Gastrocnemius medialis (tissue), 4 donors: ENCODE measurements at regions not wholly inside any gene's neighbourhood (a gene's known extent, or its start where the extent isn't known, plus 50 kb on each side); places are given as distances from the start of the nearest gene placed in this dataset.
"Not testable (repeated sequence)": the region's sequence is repeated elsewhere in the genome, so short reads cannot be mapped to it uniquely, and the experiment has no call there.

Experiments used
- ATAC-seq, 2 donors: fragments of 150-250 bp; one replicate each; pipeline ENCODE4 v1.9.1; 2016
- DNase-seq, 2 donors: peaks; one replicate each; pipeline ENCODE4 v3.0.0-alpha.2; 2019
- H3K27ac ChIP-seq, 4 donors: fragments of 200-600 bp; sonication (generic); 1 replicate in 1 of 4; 2 replicates in 3 of 4; pipeline ENCODE4 v1.5.1; 2016 to 2018; ENCODE audit warnings: mild to moderate bottlenecking in 2 of 4, moderate library complexity in 1 of 4
- H3K27me3 ChIP-seq, 3 donors: fragments of 200-600 bp; sonication (generic) in 2 of 3; 1 replicate in 1 of 3; 2 replicates in 2 of 3; pipeline versions ENCODE4 v1.5.1 to v1.6.0; 2016 to 2019; ENCODE audit warnings: mild to moderate bottlenecking in 1 of 3, moderate library complexity in 1 of 3
- H3K36me3 ChIP-seq, 2 donors: fragments of 200-600 bp; sonication (generic) in 1 of 2; one replicate each; pipeline ENCODE4 v1.5.1; 2017 to 2018
- H3K4me1 ChIP-seq, 2 donors: fragments of 200-600 bp; sonication (generic) in 1 of 2; one replicate each; pipeline ENCODE4 v1.5.1; 2016 to 2017; ENCODE audit warnings: mild to moderate bottlenecking in 2 of 2
- H3K4me3 ChIP-seq, 4 donors: fragments of 200-600 bp; sonication (generic) in 3 of 4; 1 replicate in 1 of 4; 2 replicates in 3 of 4; pipeline ENCODE4 v1.5.1; 2016 to 2019; ENCODE audit warnings: mild to moderate bottlenecking in 2 of 4
- H3K9me3 ChIP-seq, 3 donors: fragments of 200-600 bp; sonication (generic) in 2 of 3; 1 replicate in 1 of 3; 2 replicates in 2 of 3; pipeline ENCODE4 v1.5.1; 2016 to 2019
- CTCF ChIP-seq, 5 experiments: fragments of 450-650 bp in 3 of 5; fragments of 200-600 bp in 2 of 5; sonication (generic) in 2 of 5; IDR thresholded peaks in 4 of 5; conservative IDR thresholded peaks in 1 of 5; 1 replicate in 4 of 5; 2 replicates in 1 of 5; pipeline ENCODE4 v1.5.1; 2016 to 2019; ENCODE audit warnings: antibody characterized with exemption in 5 of 5, mild to moderate bottlenecking in 3 of 5, moderate library complexity in 3 of 5
- POLR2A ChIP-seq, 2 donors: fragments of 450-650 bp; IDR thresholded peaks; one replicate each; pipeline ENCODE4 v1.6.1; 2017; ENCODE audit warnings: antibody characterized with exemption in 2 of 2, mild to moderate bottlenecking in 2 of 2, moderate library complexity in 2 of 2
- in situ Hi-C, 4 donors: fragments of 200-750 bp; cut with MboI; loops; one replicate each; pipeline versions ENCODE4 v1.15.0 to v1.8.0; 2017; ENCODE audit warnings: low sequenced_read_pairs in 4 of 4
- intact Hi-C: fragments of 100-400 bp; cut with DNase I; formaldehyde crosslinking; loops from one replicate; pipeline ENCODE4 v1.15.1; 2023; ENCODE audit warnings: low total_unique reads

- peaks cover 3 to 7% (median 4%) of the 10 kb centered on the region in 3 donors for H3K27me3 ChIP-seq
Observed at GRCh38 chr22:47617186-47617585, 854.7 kb downstream of the TBC1D22A start.

DNA sequence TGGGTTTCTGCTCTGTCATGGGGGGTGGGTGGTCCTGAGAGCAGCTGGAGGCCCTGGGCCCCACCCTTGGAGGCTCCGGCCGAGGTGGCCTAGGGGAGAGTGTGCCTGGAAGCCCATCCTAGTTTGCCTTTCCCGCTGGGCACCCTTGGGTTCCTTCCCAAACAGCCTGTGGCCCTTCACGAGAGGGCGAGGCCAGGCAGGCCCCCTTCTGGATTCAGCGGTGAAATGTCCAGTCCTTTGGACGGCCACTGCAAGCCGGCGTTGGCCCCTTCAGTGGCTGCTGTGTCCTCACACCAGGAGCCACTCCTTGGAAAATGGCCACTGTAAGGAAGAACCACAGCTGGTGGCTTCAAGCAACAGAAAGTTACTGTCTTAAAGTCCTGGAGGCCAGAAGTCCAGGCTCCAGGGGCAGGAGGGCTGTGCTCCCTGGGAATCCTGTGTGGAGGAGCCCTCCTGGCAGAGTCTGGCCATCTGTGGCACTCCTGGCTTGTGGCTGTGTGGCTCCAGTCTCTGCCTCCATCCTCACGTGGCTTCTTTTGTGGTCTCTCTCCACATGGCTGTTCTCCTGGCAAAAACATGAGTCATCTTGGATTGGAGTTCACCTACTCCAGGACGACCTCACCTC lies 854.1 kb downstream of the TBC1D22A start:
- no peak overlapping the region for H3K4me3 ChIP-seq
- TF ChIP-seq CTCF (IDR thresholded peaks at IDR 0.05 in 4 of 5, conservative IDR thresholded peaks at IDR 0.05 in 1 of 5), result no peak
- TF ChIP-seq POLR2A (IDR thresholded peaks at IDR 0.05), result no peak
- H3K9me3 ChIP-seq, result no peaks in the 10 kb centered on the region
- intact Hi-C loops (no loop called here), in situ Hi-C loops (no loop called here)
- peaks cover 3 to 7% (median 4%) of the 10 kb centered on the region in 3 donors for H3K27me3 ChIP-seq
- no peaks in the 10 kb centered on the region for H3K4me1 ChIP-seq
- no peaks in the 10 kb centered on the region for H3K36me3 ChIP-seq
- H3K27ac ChIP-seq, result no peak overlapping the region
- DNase-seq (no peak), ATAC-seq (no peak)

More at GRCh38 chr22:47617186-47617585, 854.7 kb downstream of the TBC1D22A start:
- ATAC-seq, result no peak
- H3K27ac ChIP-seq, result no peak overlapping the region
- H3K4me1 ChIP-seq, result no peaks in the 10 kb centered on the region
- H3K4me3 ChIP-seq, result no peak overlapping the region
- intact Hi-C loops (no loop called here), in situ Hi-C loops (no loop called here)
- no peak for DNase-seq
- no peaks in the 10 kb centered on the region for H3K9me3 ChIP-seq
- H3K36me3 ChIP-seq, result no peaks in the 10 kb centered on the region
- no peak for TF ChIP-seq POLR2A (IDR thresholded peaks at IDR 0.05)
- no peak for TF ChIP-seq CTCF (IDR thresholded peaks at IDR 0.05 in 4 of 5, conservative IDR thresholded peaks at IDR 0.05 in 1 of 5)

DNA sequence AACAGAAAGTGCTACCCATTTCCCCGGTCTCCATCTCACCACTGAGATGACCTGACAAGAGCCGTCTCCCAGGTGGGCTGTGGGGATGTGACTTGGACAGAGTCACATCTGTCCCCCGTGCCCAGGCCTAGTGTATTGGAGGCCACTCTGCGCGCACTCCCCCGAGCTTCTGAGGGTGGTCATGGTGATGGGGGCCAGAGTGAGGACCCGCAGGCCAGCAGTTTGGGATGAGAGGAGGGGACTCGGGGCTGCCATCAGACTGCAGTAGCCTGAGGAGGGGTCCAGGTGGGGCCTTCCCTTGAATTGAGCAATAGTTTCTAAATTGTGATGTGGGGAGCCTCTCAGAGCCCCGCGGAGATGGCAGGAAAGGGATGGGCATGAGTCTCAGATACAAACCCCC lies 852.6 kb downstream of the TBC1D22A start:
- intact Hi-C loops (no loop called here), in situ Hi-C loops (no loop called here)
- DNase-seq (no peak), ATAC-seq (no peak)
- Histone ChIP-seq H3K4me3 (no peak overlapping the region), H3K9me3 (no peaks in the 10 kb centered on the region), H3K27me3 (peaks cover 3 to 4% (median 4%) of the 10 kb centered on the region in 3 donors), H3K4me1 (no peaks in the 10 kb centered on the region), H3K36me3 (no peaks in the 10 kb centered on the region), H3K27ac (no peak overlapping the region)
- TF ChIP-seq POLR2A (IDR thresholded peaks at IDR 0.05) (no peak), CTCF (IDR thresholded peaks at IDR 0.05 in 4 of 5, conservative IDR thresholded peaks at IDR 0.05 in 1 of 5) (no peak)

- ATAC-seq, result no peak
- TF ChIP-seq CTCF (IDR thresholded peaks at IDR 0.05 in 4 of 5, conservative IDR thresholded peaks at IDR 0.05 in 1 of 5) (no peak), POLR2A (IDR thresholded peaks at IDR 0.05) (no peak)
- Histone ChIP-seq H3K27me3 (peaks cover 3 to 4% (median 4%) of the 10 kb centered on the region in 3 donors), H3K9me3 (no peaks in the 10 kb centered on the region), H3K27ac (no peak overlapping the region), H3K4me1 (no peaks in the 10 kb centered on the region), H3K4me3 (no peak overlapping the region), H3K36me3 (no peaks in the 10 kb centered on the region)
- no peak for DNase-seq
- in situ Hi-C loops, result no loop called here
- intact Hi-C loops, result no loop called here
Observed at GRCh38 chr22:47613606-47614350, 851.3 kb downstream of the TBC1D22A start.

DNA sequence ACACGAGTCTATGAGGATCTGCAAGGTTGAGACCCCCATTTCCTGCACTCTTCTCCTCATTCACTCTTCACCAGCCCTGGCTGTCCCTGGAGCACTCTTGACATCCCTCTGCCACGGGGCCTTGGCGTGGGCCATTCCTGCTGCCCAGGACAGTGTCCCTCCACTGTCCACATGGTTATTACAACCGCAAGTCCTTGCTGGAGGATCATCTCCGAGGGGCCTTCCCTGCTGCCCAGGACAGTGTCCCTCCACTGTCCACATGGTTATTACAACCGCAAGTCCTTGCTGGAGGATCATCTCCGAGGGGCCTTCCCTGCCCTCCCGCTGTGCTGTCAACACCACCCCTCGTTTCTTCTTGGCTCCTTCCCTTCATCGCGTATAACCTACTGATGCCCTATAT lies 850.7 kb downstream of the TBC1D22A start:
- in situ Hi-C loops, H3K27me3 ChIP-seq, H3K4me1 ChIP-seq, H3K27ac ChIP-seq, DNase-seq, H3K9me3 ChIP-seq, ATAC-seq, intact Hi-C loops, H3K36me3 ChIP-seq, H3K4me3 ChIP-seq: not testable (repeated sequence)
